ENCODE measurements at regions not wholly inside any gene's neighbourhood (a gene's known extent, or its start where the extent isn't known, plus 50 kb on each side); places are given as distances from the start of the nearest gene placed in this dataset.

DNA sequence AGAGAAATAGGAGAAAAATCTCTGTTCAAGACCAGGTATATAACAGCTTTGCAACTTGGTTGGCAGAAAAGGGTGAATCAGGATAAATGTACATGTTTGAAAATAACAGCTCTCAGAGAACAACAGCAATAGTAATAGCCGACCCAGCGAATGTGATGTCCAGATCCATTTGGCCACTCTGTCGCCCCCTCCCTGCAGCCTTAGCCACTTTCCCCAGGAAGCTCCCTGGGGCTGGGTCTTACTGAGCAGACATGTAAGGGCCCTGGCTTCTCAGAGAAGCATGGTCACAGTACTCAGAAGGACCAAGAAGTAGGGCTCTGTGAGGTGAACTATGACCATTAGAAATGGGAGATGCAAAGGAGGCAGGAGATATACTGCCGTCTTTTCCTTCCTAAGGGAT, 154.1 kb upstream of the SNX19 start:
- TF ChIP-seq POLR2A (IDR thresholded peaks at IDR 0.05; ENCODE audit: low read depth) (no peak), POLR2AphosphoS5 (IDR thresholded peaks at IDR 0.05) (no peak), EP300 (IDR thresholded peaks at IDR 0.05) (no peak)
- TF ChIP-seq, protein P1, sequence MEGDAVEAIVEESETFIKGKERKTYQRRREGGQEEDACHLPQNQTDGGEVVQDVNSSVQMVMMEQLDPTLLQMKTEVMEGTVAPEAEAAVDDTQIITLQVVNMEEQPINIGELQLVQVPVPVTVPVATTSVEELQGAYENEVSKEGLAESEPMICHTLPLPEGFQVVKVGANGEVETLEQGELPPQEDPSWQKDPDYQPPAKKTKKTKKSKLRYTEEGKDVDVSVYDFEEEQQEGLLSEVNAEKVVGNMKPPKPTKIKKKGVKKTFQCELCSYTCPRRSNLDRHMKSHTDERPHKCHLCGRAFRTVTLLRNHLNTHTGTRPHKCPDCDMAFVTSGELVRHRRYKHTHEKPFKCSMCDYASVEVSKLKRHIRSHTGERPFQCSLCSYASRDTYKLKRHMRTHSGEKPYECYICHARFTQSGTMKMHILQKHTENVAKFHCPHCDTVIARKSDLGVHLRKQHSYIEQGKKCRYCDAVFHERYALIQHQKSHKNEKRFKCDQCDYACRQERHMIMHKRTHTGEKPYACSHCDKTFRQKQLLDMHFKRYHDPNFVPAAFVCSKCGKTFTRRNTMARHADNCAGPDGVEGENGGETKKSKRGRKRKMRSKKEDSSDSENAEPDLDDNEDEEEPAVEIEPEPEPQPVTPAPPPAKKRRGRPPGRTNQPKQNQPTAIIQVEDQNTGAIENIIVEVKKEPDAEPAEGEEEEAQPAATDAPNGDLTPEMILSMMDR (IDR thresholded peaks at IDR 0.05): no peak
